ENCODE measurements at regions not wholly inside any gene's neighbourhood (a gene's known extent, or its start where the extent isn't known, plus 50 kb on each side); places are given as distances from the start of the nearest gene placed in this dataset.

GRCh38 chr4:1519787-1520661 lies 113.8 kb upstream of the NKX1-1 start:
- Histone ChIP-seq H3K27me3 (ENCODE audit: control insufficient read depth, insufficient read depth, low read length) (peaks cover 58% of the 10 kb centered on the region), H3K9me3 (ENCODE audit: control insufficient read depth, insufficient read depth, low read length) (peaks cover 15% of the 10 kb centered on the region; the same call in 1 of the 2 replicates), H3K27ac (ENCODE audit: low read depth, low read length) (no peak overlapping the region), H3K4me3 (ENCODE audit: low read depth, low read length) (no peak overlapping the region)
- CTCF ChIA-PET, result no interaction called here
- TF ChIP-seq, protein P1, sequence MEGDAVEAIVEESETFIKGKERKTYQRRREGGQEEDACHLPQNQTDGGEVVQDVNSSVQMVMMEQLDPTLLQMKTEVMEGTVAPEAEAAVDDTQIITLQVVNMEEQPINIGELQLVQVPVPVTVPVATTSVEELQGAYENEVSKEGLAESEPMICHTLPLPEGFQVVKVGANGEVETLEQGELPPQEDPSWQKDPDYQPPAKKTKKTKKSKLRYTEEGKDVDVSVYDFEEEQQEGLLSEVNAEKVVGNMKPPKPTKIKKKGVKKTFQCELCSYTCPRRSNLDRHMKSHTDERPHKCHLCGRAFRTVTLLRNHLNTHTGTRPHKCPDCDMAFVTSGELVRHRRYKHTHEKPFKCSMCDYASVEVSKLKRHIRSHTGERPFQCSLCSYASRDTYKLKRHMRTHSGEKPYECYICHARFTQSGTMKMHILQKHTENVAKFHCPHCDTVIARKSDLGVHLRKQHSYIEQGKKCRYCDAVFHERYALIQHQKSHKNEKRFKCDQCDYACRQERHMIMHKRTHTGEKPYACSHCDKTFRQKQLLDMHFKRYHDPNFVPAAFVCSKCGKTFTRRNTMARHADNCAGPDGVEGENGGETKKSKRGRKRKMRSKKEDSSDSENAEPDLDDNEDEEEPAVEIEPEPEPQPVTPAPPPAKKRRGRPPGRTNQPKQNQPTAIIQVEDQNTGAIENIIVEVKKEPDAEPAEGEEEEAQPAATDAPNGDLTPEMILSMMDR (IDR thresholded peaks at IDR 0.05; ENCODE audit: low read depth, low read length), result no peak
- no peak for DNase-seq (ENCODE audit: low read depth, low spot score)
- POLR2A ChIA-PET, result no interaction called here

GRCh38 chr4:1518997-1519700 lies 112.9 kb upstream of the NKX1-1 start:
- H3K27ac ChIP-seq (ENCODE audit: low read depth, low read length), result no peak overlapping the region
- CTCF ChIA-PET, result no interaction called here
- no peak overlapping the region for H3K4me3 ChIP-seq (ENCODE audit: low read depth, low read length)
- peaks cover 14% of the 10 kb centered on the region; the same call in 1 of the 2 replicates for H3K9me3 ChIP-seq (ENCODE audit: control insufficient read depth, insufficient read depth, low read length)
- POLR2A ChIA-PET, result no interaction called here
- DNase-seq (ENCODE audit: low read depth, low spot score), result no peak
- TF ChIP-seq, protein P1 (IDR thresholded peaks at IDR 0.05; ENCODE audit: low read depth, low read length), result no peak
- H3K27me3 ChIP-seq (ENCODE audit: control insufficient read depth, insufficient read depth, low read length), result peaks cover 57% of the 10 kb centered on the region

- CTCF ChIA-PET, result no interaction called here
- peaks cover 54% of the 10 kb centered on the region for H3K27me3 ChIP-seq (ENCODE audit: control insufficient read depth, insufficient read depth, low read length)
- H3K27ac ChIP-seq (ENCODE audit: low read depth, low read length), result no peak overlapping the region
- no peak for DNase-seq (ENCODE audit: low read depth, low spot score)
- POLR2A ChIA-PET, result no interaction called here
- TF ChIP-seq, protein P1 (IDR thresholded peaks at IDR 0.05; ENCODE audit: low read depth, low read length), result no peak
- H3K9me3 ChIP-seq (ENCODE audit: control insufficient read depth, insufficient read depth, low read length), result peaks cover 10% of the 10 kb centered on the region; the same call in 1 of the 2 replicates
- no peak overlapping the region for H3K4me3 ChIP-seq (ENCODE audit: low read depth, low read length)
Observed at GRCh38 chr4:1517592-1518411, 111.6 kb upstream of the NKX1-1 start.

- ChIA-PET POLR2A (no interaction called here), CTCF (no interaction called here)
- TF ChIP-seq, protein P1 (IDR thresholded peaks at IDR 0.05; ENCODE audit: low read depth, low read length), result no peak
Observed at GRCh38 chr4:1516881-1517480, 110.7 kb upstream of the NKX1-1 start.

More at GRCh38 chr4:1516881-1517480, 110.7 kb upstream of the NKX1-1 start:
- Histone ChIP-seq H3K27ac (ENCODE audit: low read depth, low read length) (no peak overlapping the region), H3K4me3 (ENCODE audit: low read depth, low read length) (no peak overlapping the region), H3K9me3 (ENCODE audit: control insufficient read depth, insufficient read depth, low read length) (peaks cover 5% of the 10 kb centered on the region; the same call in 1 of the 2 replicates), H3K27me3 (ENCODE audit: control insufficient read depth, insufficient read depth, low read length) (peaks cover 52% of the 10 kb centered on the region)
- no peak for DNase-seq (ENCODE audit: low read depth, low spot score)

Measured in AG04450 (cell line).